ENCODE measurements at regions not wholly inside any gene's neighbourhood (a gene's known extent, or its start where the extent isn't known, plus 50 kb on each side); places are given as distances from the start of the nearest gene placed in this dataset.

GRCh38 chr13:85640727-85641126, 158.5 kb downstream of the SLITRK6 start:
- intact Hi-C loops (cut with DNase I) = no loop called here
- TF ChIP-seq CTCF (IDR thresholded peaks at IDR 0.05) = no peak
- no peaks in the 10 kb centered on the region for H3K36me3 ChIP-seq (ENCODE audit: insufficient read depth in 1 of 2, low read depth in 1 of 2)
- 76 to 84% (median 81%) methylated on average over 3 of the region's 3 CpGs for whole genome bisulfite sequencing, 3 donors
- H3K4me1 ChIP-seq = no peaks in the 10 kb centered on the region
- H3K27ac ChIP-seq = no peak overlapping the region
- H3K4me3 ChIP-seq = no peak overlapping the region
- no peak for ATAC-seq
- H3K27me3 ChIP-seq (ENCODE audit: insufficient read depth in 3 of 3, low read length in 2 of 3) = no peaks in the 10 kb centered on the region
- no peak for DNase-seq
- no peaks in the 10 kb centered on the region for H3K9me3 ChIP-seq

GRCh38 chr13:85638815-85639393, 160.3 kb downstream of the SLITRK6 start:
- no peaks in the 10 kb centered on the region for H3K27me3 ChIP-seq (ENCODE audit: insufficient read depth in 3 of 3, low read length in 2 of 3)
- WGBS, 3 donors = 73 to 80% (median 73%) methylated on average over 12 of the region's 12 CpGs
- H3K27ac ChIP-seq = no peak overlapping the region
- no peak overlapping the region for H3K4me3 ChIP-seq
- H3K9me3 ChIP-seq = no peaks in the 10 kb centered on the region
- no peak for ATAC-seq
- no peaks in the 10 kb centered on the region for H3K4me1 ChIP-seq
- TF ChIP-seq CTCF (IDR thresholded peaks at IDR 0.05) = no peak
- intact Hi-C loops (cut with DNase I) = no loop called here
- no peaks in the 10 kb centered on the region for H3K36me3 ChIP-seq (ENCODE audit: insufficient read depth in 1 of 2, low read depth in 1 of 2)
- DNase-seq = peak in 1 of 2 donors; percentile 38

- WGBS, 3 donors = 75 to 84% (median 79%) methylated on average over 6 of the region's 6 CpGs
- DNase-seq (no peak), ATAC-seq (no peak)
- no peaks in the 10 kb centered on the region for H3K4me1 ChIP-seq
- TF ChIP-seq CTCF (IDR thresholded peaks at IDR 0.05) = no peak
- H3K27ac ChIP-seq = no peak overlapping the region
- H3K27me3 ChIP-seq (ENCODE audit: insufficient read depth in 3 of 3, low read length in 2 of 3) = no peaks in the 10 kb centered on the region
- H3K4me3 ChIP-seq = no peak overlapping the region
- intact Hi-C loops (cut with DNase I) = no loop called here
- H3K9me3 ChIP-seq = no peaks in the 10 kb centered on the region
- no peaks in the 10 kb centered on the region for H3K36me3 ChIP-seq (ENCODE audit: insufficient read depth in 1 of 2, low read depth in 1 of 2)
Measured at GRCh38 chr13:85638265-85638664, 161.0 kb downstream of the SLITRK6 start.

- H3K36me3 ChIP-seq (ENCODE audit: insufficient read depth in 1 of 2, low read depth in 1 of 2) = no peaks in the 10 kb centered on the region
- H3K27me3 ChIP-seq (ENCODE audit: insufficient read depth in 3 of 3, low read length in 2 of 3) = no peaks in the 10 kb centered on the region
- H3K4me3 ChIP-seq = no peak overlapping the region
- H3K9me3 ChIP-seq = no peaks in the 10 kb centered on the region
- 46 to 49% (median 47%) methylated on average over 3 of the region's 3 CpGs for WGBS, 3 donors
- H3K27ac ChIP-seq = no peak overlapping the region
- intact Hi-C loops (cut with DNase I) = no loop called here
- ATAC-seq (no peak), DNase-seq (no peak)
- TF ChIP-seq CTCF (IDR thresholded peaks at IDR 0.05) = no peak
- no peaks in the 10 kb centered on the region for H3K4me1 ChIP-seq
Measured at GRCh38 chr13:85632526-85633195, 166.6 kb downstream of the SLITRK6 start.

GRCh38 chr13:85631801-85632200, 167.4 kb downstream of the SLITRK6 start:
- H3K27me3 ChIP-seq (ENCODE audit: insufficient read depth in 3 of 3, low read length in 2 of 3) = no peaks in the 10 kb centered on the region
- no peak for TF ChIP-seq CTCF (IDR thresholded peaks at IDR 0.05)
- H3K36me3 ChIP-seq (ENCODE audit: insufficient read depth in 1 of 2, low read depth in 1 of 2) = no peaks in the 10 kb centered on the region
- no peak overlapping the region for H3K4me3 ChIP-seq
- WGBS, 3 donors = 17 to 30% (median 28%) methylated on average over 4 of the region's 4 CpGs
- no peaks in the 10 kb centered on the region for H3K4me1 ChIP-seq
- H3K9me3 ChIP-seq = no peaks in the 10 kb centered on the region
- H3K27ac ChIP-seq = no peak overlapping the region
- ATAC-seq = no peak
- DNase-seq = no peak
- intact Hi-C loops (cut with DNase I) = no loop called here
